ENCODE measurements at regions not wholly inside any gene's neighbourhood (a gene's known extent, or its start where the extent isn't known, plus 50 kb on each side); places are given as distances from the start of the nearest gene placed in this dataset.

GRCh38 chr21:17978895-17979294 is 159.7 kb upstream of the C21orf91 start:
- in situ Hi-C loops (cut with MboI) (no loop called here), intact Hi-C loops (cut with micrococcal nuclease) (no loop called here)
- no peak overlapping the region for H3K27ac ChIP-seq (ENCODE audit: extremely low read depth, low read depth, low read length)
- no peaks in the 10 kb centered on the region for H3K27me3 ChIP-seq (ENCODE audit: control insufficient read depth in 2 of 2, insufficient read depth in 2 of 2, low read length in 2 of 2)
- POLR2A ChIA-PET, result no interaction called here
- no peak overlapping the region for H3K9ac ChIP-seq (ENCODE audit: insufficient read depth in 1 of 2, low read depth in 2 of 2, low read length in 2 of 2)
- no peak overlapping the region for H3K4me3 ChIP-seq
- no peak for ATAC-seq
- no peak overlapping the region for H2AFZ ChIP-seq (ENCODE audit: low read depth, low read length)
- H3K9me1 ChIP-seq (ENCODE audit: control insufficient read depth, insufficient read depth, low read length), result no peaks in the 10 kb centered on the region
- 6% methylated on average over 3 of the region's 3 CpGs for WGBS (ENCODE audit: insufficient coverage, low coverage, missing lambda C conversion rate)
- H3K9me3 ChIP-seq (replicated peaks; ENCODE audit: control insufficient read depth, insufficient read depth, low read depth, low read length), result no peaks in the 10 kb centered on the region
- no peaks in the 10 kb centered on the region for H3K36me3 ChIP-seq (ENCODE audit: control insufficient read depth, insufficient read depth, low read length)
- H3K4me2 ChIP-seq (ENCODE audit: insufficient read depth, low read length), result no peak overlapping the region
- CTCF ChIA-PET (ENCODE audit: low intra/inter-chr PET ratio), result no interaction called here
- no peaks in the 10 kb centered on the region for H4K20me1 ChIP-seq (replicated peaks; ENCODE audit: control insufficient read depth, insufficient read depth, low read length)
- no peaks in the 10 kb centered on the region for H3K4me1 ChIP-seq (replicated peaks in 1 of 2; ENCODE audit: control insufficient read depth in 2 of 2, insufficient read depth in 2 of 2, low read length in 2 of 2)
- H3K79me2 ChIP-seq (ENCODE audit: control insufficient read depth, insufficient read depth, low read length), result no peaks in the 10 kb centered on the region
- FAIRE-seq, result no peak
- no peak for DNase-seq (ENCODE audit: extremely low read depth in 1 of 4, low spot score in 3 of 4)
- TF ChIP-seq THAP7 (CRISPR knock-in tag; IDR thresholded peaks at IDR 0.05) (no peak), ZNF316 (IDR thresholded peaks at IDR 0.05) (no peak), HSF4 (CRISPR knock-in tag; IDR thresholded peaks at IDR 0.05; ENCODE audit: borderline replicate concordance) (no peak), BRCA1 (IDR thresholded peaks at IDR 0.05) (no peak), BRCA1 (CRISPR knock-in tag; IDR thresholded peaks at IDR 0.05) (no peak), TSHZ1 (CRISPR knock-in tag; IDR thresholded peaks at IDR 0.05) (no peak), RBM34 (IDR thresholded peaks at IDR 0.05; ENCODE audit: borderline replicate concordance, insufficient read depth, low read length) (no peak), ZNF274 (IDR thresholded peaks at IDR 0.05; ENCODE audit: borderline replicate concordance, low read depth, low read length) (no peak), COPS2 (conservative IDR thresholded peaks at IDR 0.05) (no peak), ZBTB9 (CRISPR knock-in tag; IDR thresholded peaks at IDR 0.05) (no peak), MTA3 (IDR thresholded peaks at IDR 0.05; ENCODE audit: borderline replicate concordance) (no peak)
- BruUV-seq (replicated peaks), result no TSS peak
